HG02642 (cell line): ENCODE measurements at regions not wholly inside any gene's neighbourhood (a gene's known extent, or its start where the extent isn't known, plus 50 kb on each side); places are given as distances from the start of the nearest gene placed in this dataset.

Source experiments
- ATAC-seq: cut with Tn5 transposase; IDR thresholded peaks from one replicate; pipeline ENCODE4 v1.9.1; 2021; ENCODE audit warnings: mild to moderate bottlenecking; ENCODE audit not compliant: unreplicated experiment, poor library complexity

DNA sequence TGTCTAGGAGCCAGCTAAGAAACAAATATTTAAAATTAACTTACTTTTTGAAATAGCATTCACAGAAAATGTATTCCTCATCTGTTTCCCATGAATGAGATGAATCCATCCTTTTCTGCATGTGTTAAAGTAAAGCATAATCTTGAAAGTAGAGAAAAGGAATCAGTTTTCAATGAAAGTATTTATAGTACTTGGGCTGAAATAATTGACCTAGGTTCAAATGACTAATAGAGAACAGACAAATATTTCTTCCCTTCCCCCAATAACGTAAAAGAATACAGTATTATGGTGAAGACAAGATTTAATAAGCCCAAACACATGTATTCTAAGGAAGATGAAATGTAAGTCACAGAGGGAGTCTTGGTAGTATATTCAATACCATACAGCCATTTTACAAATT lies 403.5 kb downstream of the ZNF608 start:
- ATAC-seq: no peak

DNA sequence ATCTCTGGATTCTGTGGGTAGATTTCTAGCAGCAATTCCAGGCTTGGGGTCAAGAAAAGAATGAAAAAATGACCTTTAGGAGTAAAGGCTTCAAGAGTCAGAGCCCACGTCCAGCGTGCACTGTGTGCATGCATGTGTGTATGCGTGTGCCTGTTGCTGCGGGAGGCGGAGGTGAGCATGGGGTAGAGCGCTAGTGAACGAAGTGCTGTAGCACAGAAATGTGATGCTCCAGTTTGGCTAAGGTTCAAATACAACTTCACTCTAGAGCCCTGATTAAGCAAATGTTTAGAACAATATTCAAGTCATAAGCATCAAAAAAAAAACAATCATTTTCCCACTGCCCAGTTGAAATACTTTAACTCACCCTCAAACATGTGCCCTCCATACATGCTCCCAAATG lies 403.9 kb downstream of the ZNF608 start:
- no peak for ATAC-seq

DNA sequence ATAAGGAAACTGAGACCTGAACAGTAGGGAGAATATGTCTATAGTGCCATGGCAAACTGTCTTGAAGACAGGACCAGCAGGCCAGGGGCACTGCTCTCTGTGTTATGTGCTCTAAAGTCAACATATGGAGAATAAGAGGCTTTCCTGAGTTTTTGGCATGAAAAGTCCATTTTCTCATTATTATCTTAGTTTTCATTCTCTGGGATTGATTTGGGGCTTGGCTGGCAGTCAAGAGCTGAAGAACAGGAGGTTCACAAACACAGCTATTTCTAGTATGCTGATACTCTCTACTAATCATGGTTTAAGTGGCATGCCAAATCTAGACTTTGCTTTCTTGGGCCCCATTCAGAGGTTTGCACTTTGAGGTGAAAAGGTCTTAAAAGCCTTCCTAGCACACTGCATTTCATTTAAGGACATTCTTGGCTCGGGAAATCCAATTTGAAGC lies 404.4 kb downstream of the ZNF608 start:
- no peak for ATAC-seq

DNA sequence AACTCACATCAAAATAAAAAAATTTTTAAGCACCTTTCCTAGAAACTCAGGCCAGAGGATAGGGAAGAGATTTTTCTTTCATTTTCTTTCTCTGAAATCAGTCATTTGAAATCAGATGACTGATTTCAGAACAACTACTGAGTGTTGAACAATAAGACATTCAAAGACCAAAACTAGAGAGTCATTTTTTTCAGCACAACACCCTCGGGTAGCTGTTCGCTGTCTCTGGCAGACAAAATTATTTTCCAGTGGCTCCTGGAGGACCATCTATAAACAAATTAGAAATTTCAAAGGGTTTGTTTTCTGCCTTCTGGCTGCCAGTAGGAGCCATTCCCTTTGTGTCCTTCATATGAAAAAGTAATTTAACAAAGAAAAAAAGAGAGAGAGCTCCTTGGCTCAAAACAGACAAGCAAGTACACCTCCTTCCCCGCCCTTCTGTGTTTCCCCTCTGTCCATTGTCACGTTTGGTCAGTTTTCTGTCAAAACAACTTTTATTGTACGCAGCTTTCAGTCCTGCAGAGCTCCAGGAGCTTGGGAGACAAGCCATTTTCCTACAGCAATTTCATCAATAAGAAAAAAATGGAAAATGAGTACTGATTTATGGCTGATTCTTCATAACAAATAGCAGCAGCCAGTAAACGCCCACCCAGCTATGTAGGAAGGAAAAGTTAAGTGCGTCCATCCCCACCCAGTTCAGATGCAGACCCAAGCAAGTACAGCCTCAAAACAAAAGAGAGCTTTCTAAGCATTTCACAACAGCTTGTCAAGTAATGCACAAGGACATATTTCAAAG lies 405.2 kb downstream of the ZNF608 start:
- ATAC-seq: no peak

DNA sequence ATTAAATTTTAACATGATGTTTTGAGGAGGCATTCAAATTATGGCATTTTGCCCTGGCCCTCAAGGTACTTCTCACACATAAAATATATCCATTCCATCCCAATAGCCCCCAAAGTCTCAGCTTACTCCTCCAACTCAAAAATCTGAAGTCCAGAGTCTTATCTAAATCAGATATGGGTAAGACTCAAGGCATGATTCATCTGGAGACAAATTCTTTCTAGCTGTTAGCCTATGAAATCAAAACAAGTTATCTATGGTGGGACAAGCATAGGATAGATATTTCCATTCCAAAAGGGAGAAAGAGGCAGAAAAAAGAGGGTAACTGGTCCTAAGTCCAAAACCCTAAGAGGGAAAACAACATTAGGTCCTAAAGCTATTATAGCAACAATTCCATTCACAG lies 408.4 kb downstream of the ZNF608 start:
- no peak for ATAC-seq

DNA sequence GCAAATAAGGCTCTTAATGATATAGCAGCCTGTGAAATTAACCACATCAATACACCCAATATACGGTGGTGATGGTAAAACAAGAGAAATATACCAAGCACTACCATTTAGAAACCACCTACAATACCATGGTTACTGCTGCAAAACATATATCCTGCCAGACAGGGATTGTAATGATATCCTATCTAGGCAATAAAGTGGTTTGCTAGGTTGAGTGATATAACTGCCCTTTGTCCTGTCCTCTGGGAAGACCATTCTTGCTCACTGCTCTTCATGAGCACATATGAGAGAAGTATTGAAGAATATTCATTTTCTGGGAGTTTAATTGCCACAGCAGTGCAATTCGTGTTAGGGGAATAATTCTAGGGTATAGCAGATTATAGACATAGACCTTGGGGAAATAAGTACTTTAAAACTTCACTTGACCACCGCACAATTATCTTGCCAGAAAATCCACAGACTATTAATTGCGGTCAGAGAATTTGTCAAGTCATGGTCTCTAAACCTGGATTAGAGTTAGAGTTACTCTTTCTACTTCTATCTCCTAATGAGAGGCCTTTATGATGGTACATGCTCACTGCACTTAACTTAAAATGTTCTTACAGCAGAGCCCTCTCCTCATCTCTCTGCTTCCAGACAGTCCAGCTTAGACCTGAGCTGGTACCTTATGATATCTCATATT lies 413.0 kb downstream of the ZNF608 start:
- ATAC-seq: no peak

DNA sequence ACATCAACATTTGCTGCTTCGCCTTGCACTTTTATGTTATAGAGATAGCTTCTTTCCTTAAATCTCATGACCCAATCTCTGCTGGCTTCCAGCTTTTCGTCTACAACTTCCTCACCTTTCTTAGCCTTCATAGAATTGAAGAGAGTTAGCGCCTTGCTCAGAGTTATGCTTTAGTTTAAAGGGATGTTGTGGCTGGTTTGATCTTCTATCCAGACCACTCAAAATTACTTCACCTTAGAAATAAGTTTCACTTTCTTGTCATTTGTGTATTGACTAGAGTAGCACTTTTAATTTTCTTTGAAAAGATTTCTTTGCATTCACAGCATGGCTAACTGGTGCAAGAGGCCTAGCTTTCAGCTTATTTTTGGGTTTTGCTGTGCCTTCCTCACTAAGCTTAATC lies 414.2 kb downstream of the ZNF608 start:
- no peak for ATAC-seq

DNA sequence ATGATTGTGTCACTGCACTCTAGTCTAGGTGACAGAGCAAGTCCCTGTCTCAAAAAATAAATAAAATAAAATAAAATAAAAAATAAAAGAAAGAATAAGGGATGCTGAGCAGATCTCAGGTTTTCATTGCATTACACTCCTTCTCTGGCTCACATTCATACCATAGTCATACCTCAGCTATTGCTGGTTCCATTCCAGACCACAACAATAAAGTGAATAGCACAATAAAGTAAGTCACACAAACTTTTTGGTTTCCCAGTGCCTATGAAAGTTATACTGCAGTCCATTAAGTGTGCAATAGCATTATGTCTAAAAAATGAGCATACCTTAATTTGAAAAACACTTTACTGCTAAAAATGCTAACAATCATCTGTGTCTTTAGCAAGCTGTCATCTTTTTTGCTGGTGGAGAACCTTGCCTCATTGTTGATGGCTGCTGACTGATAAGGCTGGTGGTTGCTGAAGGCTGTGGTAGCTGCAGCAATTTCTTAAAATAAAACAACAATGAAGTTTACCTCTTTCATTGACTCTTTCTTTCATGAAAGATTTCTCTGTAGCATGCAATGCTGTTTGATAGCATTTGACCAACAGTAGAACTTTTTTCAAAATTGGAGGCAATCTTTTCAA lies 415.7 kb downstream of the ZNF608 start:
- no peak for ATAC-seq

DNA sequence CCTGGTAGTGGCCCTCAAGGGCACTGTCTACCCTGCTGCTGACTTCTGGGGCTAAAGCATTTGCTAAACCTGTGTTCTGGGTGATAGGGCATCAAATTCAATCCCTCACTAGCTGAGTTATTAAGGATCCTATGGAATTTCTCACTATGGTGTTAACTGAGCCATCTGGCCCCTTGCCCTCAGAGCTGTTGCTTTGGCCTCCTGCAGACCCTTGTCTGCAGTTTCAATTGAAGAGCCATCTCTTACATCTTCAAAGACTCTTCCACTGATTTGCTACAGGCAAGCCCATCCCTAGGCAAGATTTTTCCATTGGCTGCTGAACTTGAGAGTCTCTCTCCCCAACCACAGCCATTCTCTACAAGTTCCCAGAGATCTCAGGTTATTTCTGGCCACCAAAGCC lies 418.2 kb downstream of the ZNF608 start:
- no peak for ATAC-seq

DNA sequence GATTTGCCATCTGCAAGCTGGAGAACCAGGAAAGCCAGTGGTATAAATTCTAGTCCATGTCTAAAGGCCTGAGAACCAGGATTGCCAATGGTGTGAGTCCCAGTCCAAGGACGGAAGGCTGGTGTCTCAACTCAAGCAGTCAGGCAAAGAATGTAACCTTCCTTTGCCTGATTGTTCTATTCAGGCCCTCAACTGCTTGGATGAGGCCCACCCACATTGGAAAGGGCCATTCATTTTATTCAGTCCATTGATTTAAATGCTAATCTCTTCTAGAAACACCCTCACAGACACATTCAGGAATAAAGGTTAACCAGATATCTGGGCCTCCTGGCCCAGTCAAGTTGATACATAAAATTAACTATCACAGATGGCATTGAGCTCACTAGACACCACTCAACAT lies 427.8 kb downstream of the ZNF608 start:
- no peak for ATAC-seq

DNA sequence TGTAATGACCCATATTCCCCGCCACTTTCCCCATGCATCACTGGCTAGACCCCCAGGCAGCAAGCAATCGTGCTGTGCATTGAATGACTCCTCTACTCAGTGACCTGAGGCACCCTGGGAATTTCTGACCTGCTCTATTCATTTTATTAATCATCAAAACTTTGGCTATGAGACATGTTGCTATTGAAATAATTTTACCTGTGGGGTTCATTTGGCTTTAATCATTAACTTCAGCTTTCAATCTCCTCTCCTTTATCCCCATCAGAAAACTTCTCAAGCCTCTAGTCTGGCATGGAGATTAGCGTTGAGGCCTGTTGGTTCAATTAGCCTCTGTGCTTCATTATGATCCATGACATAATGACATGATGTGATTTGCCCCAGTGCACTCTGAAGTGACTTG lies 429.0 kb downstream of the ZNF608 start:
- ATAC-seq: no peak

DNA sequence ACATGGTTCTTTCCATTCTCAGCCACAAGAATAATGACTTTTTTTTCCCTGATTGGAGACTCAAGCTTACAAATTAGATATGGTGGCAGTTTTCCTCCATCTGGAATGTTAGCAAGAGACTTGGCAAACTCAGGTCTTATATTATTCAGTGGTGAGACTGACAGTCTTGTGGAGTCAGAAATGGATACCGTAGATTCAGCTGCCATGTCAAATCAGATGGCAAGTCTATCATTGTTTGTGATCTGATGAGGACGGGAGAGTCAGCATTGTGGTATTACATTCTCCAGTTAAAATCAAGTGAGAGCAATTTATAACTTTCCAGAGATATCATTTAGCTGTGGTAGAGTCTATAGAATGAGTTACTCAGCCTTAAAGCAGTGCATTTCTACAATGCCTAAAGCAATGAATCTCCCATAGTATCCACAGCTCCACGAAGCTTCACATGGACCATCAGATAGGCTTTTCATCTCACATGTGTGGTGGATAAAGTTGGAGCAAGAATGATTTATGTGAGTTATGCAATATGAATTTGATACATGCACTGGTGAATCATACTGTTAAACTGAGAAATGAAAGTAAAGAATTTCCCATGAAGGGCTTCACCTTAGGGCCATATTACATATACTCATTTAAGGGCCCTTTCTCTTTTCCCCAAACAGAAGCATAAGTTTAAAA lies 430.6 kb downstream of the ZNF608 start:
- no peak for ATAC-seq

DNA sequence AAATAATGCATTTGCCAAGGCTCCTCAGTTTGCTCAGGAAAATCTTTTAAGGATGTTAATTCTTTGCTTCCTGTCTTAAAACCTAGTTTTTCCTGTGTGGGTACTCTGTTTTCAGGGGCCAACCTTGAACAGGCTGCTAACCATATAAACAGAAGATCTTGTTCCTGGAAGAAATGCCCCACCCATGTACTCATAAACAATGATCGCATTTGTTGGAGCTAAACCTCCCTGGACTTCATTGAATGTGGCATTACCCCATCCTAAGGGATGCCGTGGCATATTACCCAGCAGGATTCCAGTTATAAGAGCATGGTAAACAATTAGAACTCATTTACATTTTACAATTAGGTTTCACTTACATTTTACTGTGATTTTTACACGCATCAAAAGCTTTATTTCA lies 436.0 kb downstream of the ZNF608 start:
- ATAC-seq: no peak

DNA sequence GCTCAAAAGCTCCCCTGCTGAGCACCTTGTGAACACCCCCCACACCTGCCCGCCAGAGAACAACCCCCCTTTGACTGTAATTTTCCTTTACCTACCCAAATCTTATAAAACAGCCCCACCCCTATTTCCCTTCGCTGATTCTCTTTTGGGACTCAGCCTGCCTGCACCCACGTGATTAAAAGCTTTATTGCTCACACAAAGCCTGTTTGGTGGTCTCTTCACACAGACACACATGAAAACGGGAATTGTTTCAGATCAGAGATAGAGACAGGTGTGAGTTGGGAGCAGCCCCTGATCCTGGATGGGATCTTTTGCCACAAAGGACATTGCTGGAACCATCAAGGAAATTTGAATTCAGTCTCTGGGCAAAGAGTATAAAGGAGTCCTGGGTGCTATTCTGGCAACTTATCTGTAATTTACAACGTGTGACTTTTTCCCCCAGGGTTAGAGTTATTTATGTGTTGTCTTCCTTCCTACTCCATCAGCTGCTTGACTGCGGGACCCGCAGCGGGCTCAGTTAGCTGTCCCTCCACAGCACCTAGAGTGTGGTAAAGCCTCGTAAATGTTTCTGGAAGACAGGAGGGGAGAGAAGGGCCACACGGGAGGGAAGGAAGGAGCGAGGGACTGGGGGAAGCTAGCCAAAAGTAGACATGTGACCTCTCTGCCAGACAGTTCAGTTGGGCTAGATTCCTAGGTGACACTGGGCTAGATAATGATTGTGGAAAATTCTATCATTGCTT lies 437.0 kb downstream of the ZNF608 start:
- no peak for ATAC-seq

DNA sequence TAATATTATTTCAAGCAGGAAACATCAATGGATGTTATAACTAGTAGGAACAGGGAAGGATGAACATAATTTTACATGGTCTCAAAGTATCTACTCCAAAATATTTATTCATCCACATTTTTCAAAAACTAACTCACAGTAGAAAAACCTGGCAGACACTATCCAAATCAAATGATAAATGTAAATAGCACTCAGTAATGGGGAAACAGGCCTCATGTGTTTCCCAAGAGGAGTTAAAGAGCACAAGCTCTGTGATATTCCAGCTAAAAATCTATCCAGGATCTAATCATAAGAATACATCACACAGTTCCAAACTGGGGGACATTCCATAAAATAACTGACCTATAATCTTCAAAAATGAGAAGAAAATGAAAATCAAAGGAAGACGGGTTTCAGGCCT lies 443.1 kb downstream of the ZNF608 start:
- ATAC-seq: no peak

DNA sequence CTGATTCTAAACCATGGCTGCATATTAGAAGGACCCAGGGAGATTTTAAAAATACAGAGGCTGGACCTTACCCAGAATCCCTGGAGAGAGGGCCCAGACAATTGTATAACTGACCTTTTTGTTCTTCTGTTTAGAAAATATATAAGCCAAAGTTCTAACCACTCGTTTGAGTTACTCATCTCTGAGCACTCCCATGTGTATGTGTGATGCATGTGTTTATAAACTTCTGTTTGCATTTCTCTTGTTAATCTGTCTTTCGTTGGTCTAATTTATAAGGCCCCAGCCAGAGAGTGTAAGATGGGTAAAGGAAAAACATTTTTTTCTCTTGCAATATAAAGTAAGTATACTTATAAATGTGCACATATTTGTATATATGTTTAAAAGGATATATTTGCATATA lies 443.9 kb downstream of the ZNF608 start:
- ATAC-seq: no peak

DNA sequence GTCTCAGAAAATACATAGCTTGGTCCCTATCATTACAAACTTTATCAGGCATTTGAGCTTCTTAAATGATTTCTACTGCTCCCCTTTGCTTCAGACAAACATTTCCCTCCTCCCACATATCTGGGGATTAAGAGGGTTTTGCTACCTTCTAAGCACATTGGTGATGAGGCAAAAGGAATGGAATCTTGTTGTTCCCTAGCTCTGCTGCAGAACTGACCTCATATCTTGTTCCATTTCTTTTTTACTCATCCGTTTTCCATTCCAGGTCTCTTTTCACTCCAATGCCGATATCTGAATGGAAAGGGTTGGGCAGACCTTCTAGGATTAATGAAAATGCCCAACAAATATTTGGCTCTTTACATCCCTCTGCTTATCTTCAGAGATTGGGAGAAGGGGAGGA lies 444.6 kb downstream of the ZNF608 start:
- no peak for ATAC-seq

DNA sequence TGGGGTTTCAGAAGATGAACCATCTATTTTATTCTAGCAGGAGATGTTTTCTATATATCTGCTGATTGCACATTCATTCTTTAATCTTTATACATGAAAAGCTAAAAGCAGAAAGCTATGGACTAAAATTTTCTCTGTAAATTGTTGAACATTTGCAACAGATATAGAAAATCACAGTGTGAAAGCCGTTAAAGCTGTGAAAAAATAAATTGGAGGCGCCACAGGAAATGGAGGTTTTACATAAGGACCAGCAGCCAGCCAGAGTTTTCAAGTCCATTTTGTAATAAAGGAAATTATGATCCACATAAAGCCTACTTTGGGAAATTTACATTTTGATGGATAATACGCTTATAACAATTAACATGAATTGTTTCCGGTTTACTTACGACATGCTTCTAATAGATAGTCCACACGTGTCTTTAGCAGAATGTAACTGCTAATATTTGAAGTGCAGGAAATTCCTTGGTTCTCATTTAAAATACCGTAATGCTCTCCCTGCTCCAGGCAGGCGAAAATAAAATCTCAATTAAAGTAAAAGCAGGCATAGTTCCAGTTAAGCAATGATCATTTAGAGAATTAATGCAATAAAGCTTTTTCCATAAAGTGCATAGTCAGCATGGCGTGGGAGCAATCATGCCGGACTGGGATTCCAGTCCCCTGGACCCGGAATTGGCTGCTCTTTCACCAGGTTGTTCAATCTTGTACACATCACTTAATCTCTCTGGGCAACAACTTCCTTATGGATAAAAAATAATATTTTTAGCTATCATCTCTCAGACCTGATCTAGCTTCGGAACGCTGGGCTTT lies 445.4 kb downstream of the ZNF608 start:
- no peak for ATAC-seq

DNA sequence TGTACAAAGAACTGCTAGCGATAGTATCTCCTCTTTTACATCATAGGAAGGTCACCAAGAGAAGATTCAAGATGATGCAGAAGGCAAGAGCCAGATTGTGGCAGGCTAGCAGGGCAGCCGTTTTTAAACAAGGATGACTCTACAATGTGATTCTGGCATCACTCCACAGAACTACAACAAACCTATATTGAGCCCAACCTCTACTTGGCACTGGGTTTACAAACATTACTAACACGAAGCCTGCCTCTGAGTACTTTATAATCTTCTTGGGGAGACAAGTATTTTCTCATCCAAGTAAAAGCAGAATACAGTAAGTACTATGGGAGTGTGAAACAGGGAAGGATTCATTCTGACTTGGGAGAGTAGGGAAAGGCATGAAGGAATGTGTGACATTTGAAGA lies 448.6 kb downstream of the ZNF608 start:
- ATAC-seq: no peak
